HTR-8/SVneo (cell line): ENCODE measurements at regions not wholly inside any gene's neighbourhood (a gene's known extent, or its start where the extent isn't known, plus 50 kb on each side); places are given as distances from the start of the nearest gene placed in this dataset.
"Not testable (repeated sequence)": the region's sequence is repeated elsewhere in the genome, so short reads cannot be mapped to it uniquely, and the experiment has no call there.

ENCODE experiments used
- DNase-seq: peaks from one replicate; pipeline ENCODE4 v3.0.0; 2011; ENCODE audit warnings: low spot score, mixed read lengths; ENCODE audit not compliant: insufficient read length
- FAIRE-seq: peaks from 2 replicates; lab custom pipeline; 2011; peaks lifted over from hg19 to GRCh38; lab: Jason Lieb, UNC

- DNase-seq (no peak), FAIRE-seq (no peak)
Measured at GRCh38 chr6:49142421-49143151, 320.5 kb downstream of the MMUT start.

- DNase-seq = no peak
- FAIRE-seq = no peak
Measured at GRCh38 chr6:49121970-49122369, 341.1 kb downstream of the MMUT start.

- FAIRE-seq (no peak), DNase-seq (no peak)
Measured at GRCh38 chr6:49118478-49118877, 344.6 kb downstream of the MMUT start.

GRCh38 chr6:49110916-49111315, 352.1 kb downstream of the MMUT start:
- no peak for FAIRE-seq
- DNase-seq = no peak

GRCh38 chr6:49097664-49098063, 365.4 kb downstream of the MMUT start:
- DNase-seq, FAIRE-seq: not testable (repeated sequence)

GRCh38 chr6:49097116-49097515, 365.9 kb downstream of the MMUT start:
- FAIRE-seq = no peak
- no peak for DNase-seq

- FAIRE-seq = no peak
Measured at GRCh38 chr6:49088631-49089030, 374.4 kb downstream of the MMUT start.

GRCh38 chr6:49087369-49087768, 375.7 kb downstream of the MMUT start:
- no peak for FAIRE-seq
- DNase-seq = no peak

More at GRCh38 chr6:49088631-49089030, 374.4 kb downstream of the MMUT start:
- DNase-seq = no peak

- FAIRE-seq = no peak
- no peak for DNase-seq
Measured at GRCh38 chr6:49082611-49083010, 380.4 kb downstream of the MMUT start.

GRCh38 chr6:49072885-49073620, 390.0 kb downstream of the MMUT start:
- no peak for DNase-seq
- no peak for FAIRE-seq

GRCh38 chr6:49072146-49072545, 390.9 kb downstream of the MMUT start:
- FAIRE-seq = no peak

GRCh38 chr6:49070411-49070810, 392.6 kb downstream of the MMUT start:
- DNase-seq (no peak), FAIRE-seq (no peak)

More at GRCh38 chr6:49072146-49072545, 390.9 kb downstream of the MMUT start:
- no peak for DNase-seq

- DNase-seq (no peak), FAIRE-seq (no peak)
Measured at GRCh38 chr6:49054311-49054710, 408.7 kb downstream of the MMUT start.

GRCh38 chr6:49052901-49053300, 410.2 kb downstream of the MMUT start:
- FAIRE-seq (no peak), DNase-seq (no peak)

- DNase-seq (no peak), FAIRE-seq (no peak)
Measured at GRCh38 chr6:49051281-49051680, 411.8 kb downstream of the MMUT start.

GRCh38 chr6:49050584-49050983, 412.5 kb downstream of the MMUT start:
- DNase-seq (no peak), FAIRE-seq (no peak)

GRCh38 chr6:49038294-49038822, 424.7 kb downstream of the MMUT start:
- DNase-seq (no peak), FAIRE-seq (no peak)

- no peak for FAIRE-seq
- no peak for DNase-seq
Measured at GRCh38 chr6:49030251-49031020, 432.6 kb downstream of the MMUT start.

- no peak for FAIRE-seq
- DNase-seq = no peak
Measured at GRCh38 chr6:49027644-49028043, 435.4 kb downstream of the MMUT start.
